GM21723 (cell line): ENCODE measurements at regions not wholly inside any gene's neighbourhood (a gene's known extent, or its start where the extent isn't known, plus 50 kb on each side); places are given as distances from the start of the nearest gene placed in this dataset.
"Not testable (repeated sequence)": the region's sequence is repeated elsewhere in the genome, so short reads cannot be mapped to it uniquely, and the experiment has no call there.

ENCODE experiments used
- ATAC-seq: cut with Tn5 transposase; IDR thresholded peaks from one replicate; pipeline ENCODE4 v1.9.1; 2021; ENCODE audit warnings: mild to moderate bottlenecking, moderate library complexity; ENCODE audit not compliant: unreplicated experiment

- ATAC-seq = no peak
Measured at GRCh38 chr15:36428102-36428845, 151.2 kb upstream of the CDIN1 start.

- no peak for ATAC-seq
Measured at GRCh38 chr15:36429707-36430106, 149.7 kb upstream of the CDIN1 start.

DNA sequence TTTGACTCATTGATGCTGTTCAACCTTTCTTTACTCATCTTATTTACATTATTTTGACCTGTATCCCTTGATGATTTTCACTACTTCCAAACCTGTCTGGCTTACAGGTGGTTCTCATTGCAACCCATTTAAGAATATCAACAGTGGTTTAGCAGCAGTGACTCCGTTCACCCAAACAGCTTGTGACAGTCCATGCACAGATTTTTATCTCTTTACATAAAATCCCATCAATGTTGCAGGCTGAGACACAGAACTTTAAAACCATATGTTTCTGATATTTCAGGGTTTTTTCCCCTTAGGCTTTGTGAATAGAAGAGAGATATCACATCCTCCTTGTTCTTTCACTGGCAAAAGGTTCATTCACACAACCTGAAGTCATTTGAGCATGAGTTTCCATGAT, 149.1 kb upstream of the CDIN1 start:
- ATAC-seq = no peak

DNA sequence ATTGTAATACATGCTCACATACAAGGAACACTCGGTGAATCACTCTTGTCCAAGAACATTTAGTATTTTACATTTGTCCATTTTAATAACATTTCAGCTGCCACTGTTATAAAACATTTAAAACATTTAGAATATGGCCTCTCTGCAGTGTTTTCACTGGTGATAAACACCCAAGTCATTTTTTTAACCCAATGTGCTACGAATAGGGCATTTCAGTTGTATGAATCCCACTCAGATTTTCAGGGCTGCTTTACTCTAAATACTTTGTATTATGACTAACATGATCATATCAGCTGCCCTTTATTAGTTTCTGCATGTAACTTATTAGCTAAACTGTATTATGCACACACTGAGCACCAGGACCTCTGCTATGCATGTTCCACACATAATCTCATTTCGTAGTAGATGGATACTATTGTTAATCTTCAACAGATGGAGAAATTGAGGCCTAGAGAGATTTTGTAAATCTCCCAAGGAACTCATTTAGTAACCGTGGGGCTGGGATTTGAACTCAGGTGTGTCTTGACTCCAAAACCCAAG, 148.6 kb upstream of the CDIN1 start:
- ATAC-seq = no peak

DNA sequence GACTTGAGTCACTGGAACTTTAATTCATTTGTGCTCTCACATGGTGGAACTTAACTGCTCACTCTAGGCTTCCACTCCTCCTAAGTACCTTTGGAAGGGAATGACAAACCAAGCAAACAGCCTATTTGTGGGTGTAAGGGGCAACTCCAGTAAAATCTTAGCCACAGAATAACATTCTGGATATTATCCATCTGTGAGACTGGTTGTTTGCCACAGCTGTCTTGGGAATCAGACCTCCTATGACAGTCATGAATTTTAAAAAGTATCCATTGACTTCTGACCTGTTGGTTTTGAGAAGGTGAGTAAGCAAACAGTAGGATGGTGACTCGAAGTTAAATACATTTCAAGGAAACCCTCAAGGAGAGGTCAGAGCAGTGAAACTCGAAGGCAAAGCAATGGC, 147.3 kb upstream of the CDIN1 start:
- ATAC-seq = no peak

DNA sequence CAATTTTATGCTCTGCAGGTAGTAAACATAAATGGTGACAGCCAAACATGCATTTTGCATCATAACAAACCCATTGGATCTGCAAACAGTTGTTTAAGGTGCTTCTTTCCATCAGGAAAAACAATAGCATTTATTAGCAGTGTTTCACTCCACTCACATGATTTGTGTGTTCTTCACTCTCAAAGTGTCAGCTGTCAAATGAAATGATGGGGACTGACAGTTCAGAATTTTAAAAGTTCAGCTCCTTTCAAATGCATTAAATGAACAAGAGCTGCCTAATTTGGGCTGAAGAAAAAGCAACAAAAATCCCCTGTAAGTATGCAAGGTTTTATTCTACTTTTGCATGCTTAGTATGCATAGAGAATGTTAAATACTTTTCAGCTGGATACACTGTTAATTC, 145.2 kb upstream of the CDIN1 start:
- no peak for ATAC-seq

DNA sequence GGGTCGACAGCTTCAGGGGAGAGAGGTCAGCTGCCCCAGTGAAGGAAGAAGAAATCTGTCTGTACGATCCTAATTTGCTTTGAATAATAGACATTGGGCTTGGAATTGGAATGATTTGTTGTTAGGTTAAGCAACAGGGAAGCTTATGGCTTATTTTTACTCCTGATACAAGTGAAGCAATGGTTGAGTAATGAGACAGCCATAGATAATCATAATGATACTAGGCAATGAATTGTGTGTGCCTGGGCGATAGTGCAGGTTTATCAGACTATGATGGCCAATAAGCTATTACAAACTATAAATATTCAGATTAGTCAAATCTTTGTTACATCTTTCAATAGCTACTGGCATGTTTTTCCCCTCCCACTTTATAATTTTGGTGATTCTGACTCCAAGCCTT, 140.9 kb upstream of the CDIN1 start:
- no peak for ATAC-seq

- ATAC-seq = no peak
Measured at GRCh38 chr15:36447373-36447772, 132.1 kb upstream of the CDIN1 start.

DNA sequence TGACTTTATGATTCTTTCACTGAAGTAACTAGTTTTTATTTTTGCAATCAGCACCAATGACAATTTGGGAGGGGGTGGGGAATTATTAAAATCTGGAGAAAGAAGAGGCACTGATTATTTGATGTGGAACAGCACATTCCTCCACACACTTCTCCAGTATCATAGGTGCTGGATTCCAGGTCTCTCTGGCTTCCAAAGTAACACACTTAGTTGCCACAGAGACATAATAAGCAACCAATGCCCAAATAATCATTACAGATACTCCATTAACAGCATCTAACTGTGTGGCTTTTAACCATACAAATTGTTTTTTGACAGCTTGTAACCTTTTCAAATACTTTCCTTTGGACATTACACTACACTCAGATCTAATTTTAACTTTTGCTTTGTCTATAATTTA, 131.0 kb upstream of the CDIN1 start:
- ATAC-seq = no peak

DNA sequence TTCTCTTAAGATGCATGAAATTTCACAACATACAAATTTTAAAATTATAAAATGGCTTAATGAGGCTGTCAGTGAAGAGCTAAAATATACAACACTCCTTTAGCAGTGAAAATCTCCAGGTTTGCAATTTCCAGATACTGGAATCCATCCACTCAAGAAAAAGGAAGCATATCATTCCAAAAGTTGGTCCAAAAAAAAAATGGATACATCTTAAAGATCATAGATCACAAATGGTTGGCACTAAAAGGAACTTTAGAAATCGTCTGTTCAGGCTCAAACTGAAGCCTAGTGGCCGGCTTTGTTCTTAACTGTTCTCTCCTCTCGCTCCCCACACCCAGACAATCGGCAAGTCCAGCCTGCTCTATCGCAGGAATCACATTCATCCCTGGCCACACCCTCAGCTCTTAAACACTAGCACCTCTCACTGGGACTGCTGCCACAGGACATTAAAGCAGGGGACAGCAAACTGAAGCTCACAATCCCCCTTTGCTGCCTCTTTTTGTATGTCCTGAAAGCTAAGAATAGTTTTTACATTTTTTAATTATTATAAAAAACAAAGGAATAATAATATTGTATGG, 130.3 kb upstream of the CDIN1 start:
- ATAC-seq = no peak

DNA sequence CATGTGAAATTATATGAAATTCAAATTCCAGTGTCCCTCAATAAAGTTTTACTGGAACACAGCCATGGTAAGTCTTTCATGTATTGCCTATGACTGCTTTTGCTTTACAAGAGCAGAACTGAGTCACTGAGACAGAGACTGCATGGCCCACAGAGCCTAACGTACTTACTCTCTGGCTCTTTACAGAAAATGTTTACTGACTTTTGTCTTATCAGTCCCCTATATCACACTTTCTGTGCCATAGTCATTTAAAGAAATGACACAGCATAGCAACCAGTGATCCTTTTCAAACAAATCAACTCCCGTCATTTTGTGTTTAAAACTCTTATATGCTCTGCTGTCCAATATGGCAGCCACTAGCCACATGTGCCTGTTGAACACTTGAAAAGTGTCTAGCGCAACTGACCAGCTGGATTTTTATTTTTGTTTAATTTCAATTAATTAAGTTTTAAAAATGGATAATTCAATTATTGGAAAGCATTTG, 129.7 kb upstream of the CDIN1 start:
- ATAC-seq = no peak

GRCh38 chr15:36454244-36454643, 125.2 kb upstream of the CDIN1 start:
- not testable (repeated sequence) for ATAC-seq

- no peak for ATAC-seq
Measured at GRCh38 chr15:36458411-36458810, 121.0 kb upstream of the CDIN1 start.

GRCh38 chr15:36465304-36465703, 114.1 kb upstream of the CDIN1 start:
- no peak for ATAC-seq

GRCh38 chr15:36468746-36469145, 110.7 kb upstream of the CDIN1 start:
- no peak for ATAC-seq

GRCh38 chr15:36469311-36469966, 110.0 kb upstream of the CDIN1 start:
- ATAC-seq = no peak

GRCh38 chr15:36472672-36473071, 106.8 kb upstream of the CDIN1 start:
- ATAC-seq = no peak

DNA sequence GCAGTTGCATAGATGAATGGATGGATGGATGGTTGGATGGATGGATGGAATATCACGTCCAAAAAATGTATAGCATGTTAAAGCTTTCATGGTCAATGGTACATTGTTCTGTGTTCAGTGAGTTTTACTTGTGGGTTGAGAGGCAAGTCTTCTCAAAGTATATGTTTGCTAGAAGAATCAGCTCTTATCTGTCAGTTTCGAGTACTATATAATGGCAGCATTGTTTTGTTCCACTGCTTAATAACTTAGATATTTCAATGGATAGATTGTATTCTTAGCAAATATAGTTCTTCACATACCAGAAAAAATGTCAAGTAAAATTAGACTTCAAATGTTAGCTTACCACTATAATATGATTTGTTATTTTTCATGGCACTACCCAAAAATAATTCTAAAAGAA, 100.9 kb upstream of the CDIN1 start:
- ATAC-seq = no peak

GRCh38 chr15:36479200-36479896, 100.1 kb upstream of the CDIN1 start:
- no peak for ATAC-seq

GRCh38 chr15:36481156-36481555, 98.3 kb upstream of the CDIN1 start:
- no peak for ATAC-seq

- no peak for ATAC-seq
Measured at GRCh38 chr15:36483409-36483808, 96.0 kb upstream of the CDIN1 start.
